DOHH2 (cell line): ENCODE measurements at regions not wholly inside any gene's neighbourhood (a gene's known extent, or its start where the extent isn't known, plus 50 kb on each side); places are given as distances from the start of the nearest gene placed in this dataset.

Experiments used
- H3F3A ChIP-seq: fragments of 200-600 bp; sonication (generic), shearing (Covaris generic); 2 replicates; pipeline ENCODE4 v1.6.0; 2016; ENCODE audit warnings: antibody characterized with exemption, mild to moderate bottlenecking; ENCODE audit not compliant: control insufficient read depth, insufficient read depth
- H3K27ac ChIP-seq: fragments of 200-600 bp; sonication (generic); 2 replicates; pipeline ENCODE4 v1.5.1; 2014; ENCODE audit warnings: low read depth, mild to moderate bottlenecking, low read length, moderate library complexity
- H3K27me3 ChIP-seq: fragments of 200-600 bp; sonication (generic); 2 replicates; pipeline ENCODE4 v1.6.1; 2014; ENCODE audit warnings: mild to moderate bottlenecking, low read length, mixed read lengths; ENCODE audit not compliant: control insufficient read depth
- H3K36me3 ChIP-seq: fragments of 200-600 bp; sonication (generic); 2 replicates; pipeline ENCODE4 v1.6.1; 2014; ENCODE audit warnings: mild to moderate bottlenecking, low read length, moderate library complexity, mixed read lengths; ENCODE audit not compliant: control insufficient read depth
- H3K4me1 ChIP-seq: fragments of 200-600 bp; sonication (generic); 2 replicates; pipeline ENCODE4 v1.6.1; 2014; ENCODE audit warnings: mild to moderate bottlenecking, low read length, mixed read lengths; ENCODE audit not compliant: control insufficient read depth
- H3K4me2 ChIP-seq: fragments of 200-600 bp; sonication (generic); 2 replicates; pipeline ENCODE4 v1.6.0; 2014; ENCODE audit warnings: mild to moderate bottlenecking, low read length, moderate library complexity
- H3K4me3 ChIP-seq: fragments of 200-600 bp; sonication (generic); 2 replicates; pipeline ENCODE4 v1.5.1; 2014; ENCODE audit warnings: mild to moderate bottlenecking, low read length, mixed read lengths
- H3K79me2 ChIP-seq: fragments of 200-600 bp; sonication (generic); 2 replicates; pipeline ENCODE4 v1.6.1; 2014; ENCODE audit warnings: mild to moderate bottlenecking, low read length, mixed read lengths; ENCODE audit not compliant: control insufficient read depth
- H3K9me2 ChIP-seq: fragments of 200-600 bp; sonication (generic); replicated peaks from 2 replicates; pipeline ENCODE4 v1.6.1; 2014; ENCODE audit warnings: mild to moderate bottlenecking, low read length, mixed read lengths; ENCODE audit not compliant: control insufficient read depth
- H3K9me3 ChIP-seq: fragments of 200-600 bp; sonication (generic); 2 replicates; pipeline ENCODE4 v1.6.1; 2014; ENCODE audit warnings: antibody characterized with exemption, low read length, mixed read lengths; ENCODE audit not compliant: control insufficient read depth, insufficient read depth
- H4K20me1 ChIP-seq: fragments of 200-600 bp; sonication (generic); 2 replicates; pipeline ENCODE4 v1.6.0; 2014; ENCODE audit warnings: low read depth, mild to moderate bottlenecking, antibody characterized with exemption, low read length, moderate library complexity; ENCODE audit not compliant: control insufficient read depth, insufficient read depth
- CTCF ChIP-seq: fragments of 200-600 bp; sonication (generic); IDR thresholded peaks from one replicate; pipeline ENCODE4 v1.5.1; 2014; ENCODE audit warnings: antibody characterized with exemption, mild to moderate bottlenecking, low read depth, low read length; ENCODE audit not compliant: poor library complexity, severe bottlenecking
- EZH2phosphoT487 ChIP-seq: fragments of 200-600 bp; sonication (generic); IDR thresholded peaks from 2 replicates; pipeline ENCODE4 v1.6.1; 2017; ENCODE audit warnings: borderline replicate concordance, mild to moderate bottlenecking, antibody characterized with exemption, low read length, moderate library complexity, mixed read lengths

GRCh38 chrX:35351795-35352483, 409.3 kb downstream of the FAM47B start:
- H3K27ac ChIP-seq: no peak overlapping the region
- H3K9me3 ChIP-seq: no peaks in the 10 kb centered on the region
- no peaks in the 10 kb centered on the region for H3K9me2 ChIP-seq
- H4K20me1 ChIP-seq: no peaks in the 10 kb centered on the region
- no peak overlapping the region for H3K4me3 ChIP-seq
- no peaks in the 10 kb centered on the region for H3K27me3 ChIP-seq
- no peak overlapping the region for H3K4me2 ChIP-seq
- no peaks in the 10 kb centered on the region for H3K36me3 ChIP-seq
- TF ChIP-seq EZH2phosphoT487 (no peak), CTCF (no peak)
- no peaks in the 10 kb centered on the region for H3K79me2 ChIP-seq
- H3F3A ChIP-seq: no peaks in the 10 kb centered on the region
- H3K4me1 ChIP-seq: no peaks in the 10 kb centered on the region

GRCh38 chrX:35357656-35358055, 415.1 kb downstream of the FAM47B start:
- Histone ChIP-seq H3K79me2 (no peaks in the 10 kb centered on the region), H3K9me3 (no peaks in the 10 kb centered on the region)

GRCh38 chrX:35362866-35363265, 420.3 kb downstream of the FAM47B start:
- no peaks in the 10 kb centered on the region for H3K36me3 ChIP-seq
- H3K9me2 ChIP-seq: no peaks in the 10 kb centered on the region
- TF ChIP-seq EZH2phosphoT487: no peak
- no peak for TF ChIP-seq CTCF
- H3K79me2 ChIP-seq: no peaks in the 10 kb centered on the region
- H3K27me3 ChIP-seq: no peaks in the 10 kb centered on the region
- H3F3A ChIP-seq: no peaks in the 10 kb centered on the region
- H3K4me1 ChIP-seq: no peaks in the 10 kb centered on the region
- H3K9me3 ChIP-seq: no peaks in the 10 kb centered on the region
- H3K4me3 ChIP-seq: no peak overlapping the region
- H3K27ac ChIP-seq: no peak overlapping the region
- no peaks in the 10 kb centered on the region for H4K20me1 ChIP-seq
- no peak overlapping the region for H3K4me2 ChIP-seq

More at GRCh38 chrX:35357656-35358055, 415.1 kb downstream of the FAM47B start:
- no peaks in the 10 kb centered on the region for H4K20me1 ChIP-seq
- H3K4me1 ChIP-seq: no peaks in the 10 kb centered on the region
- H3K27ac ChIP-seq: no peak overlapping the region
- no peaks in the 10 kb centered on the region for H3K27me3 ChIP-seq
- no peaks in the 10 kb centered on the region for H3K9me2 ChIP-seq
- no peak overlapping the region for H3K4me3 ChIP-seq
- no peak for TF ChIP-seq CTCF
- no peak for TF ChIP-seq EZH2phosphoT487
- no peak overlapping the region for H3K4me2 ChIP-seq
- H3K36me3 ChIP-seq: no peaks in the 10 kb centered on the region
- no peaks in the 10 kb centered on the region for H3F3A ChIP-seq
